ENCODE measurements at regions not wholly inside any gene's neighbourhood (a gene's known extent, or its start where the extent isn't known, plus 50 kb on each side); places are given as distances from the start of the nearest gene placed in this dataset.
"Not testable (repeated sequence)": the region's sequence is repeated elsewhere in the genome, so short reads cannot be mapped to it uniquely, and the experiment has no call there.

GRCh38 chr1:90864681-90865080, 147.6 kb upstream of the BARHL2 start:
- no peak for DNase-seq

GRCh38 chr1:90862782-90863181, 145.7 kb upstream of the BARHL2 start:
- no peak for DNase-seq

- DNase-seq = not testable (repeated sequence)
Measured at GRCh38 chr1:90861421-90861820, 144.3 kb upstream of the BARHL2 start.

- no peak for DNase-seq
Measured at GRCh38 chr1:90856463-90857007, 139.4 kb upstream of the BARHL2 start.

- DNase-seq = no peak
Measured at GRCh38 chr1:90854397-90854924, 137.4 kb upstream of the BARHL2 start.

GRCh38 chr1:90851711-90852050, 134.6 kb upstream of the BARHL2 start:
- DNase-seq = no peak

GRCh38 chr1:90850898-90851710, 134.0 kb upstream of the BARHL2 start:
- peak; percentile 42 for DNase-seq

- DNase-seq = no peak
Measured at GRCh38 chr1:90850181-90850897, 133.2 kb upstream of the BARHL2 start.

GRCh38 chr1:90841473-90841872, 124.4 kb upstream of the BARHL2 start:
- no peak for DNase-seq

GRCh38 chr1:90840352-90840751, 123.2 kb upstream of the BARHL2 start:
- DNase-seq = no peak

- DNase-seq = no peak
Measured at GRCh38 chr1:90839323-90839722, 122.2 kb upstream of the BARHL2 start.

- no peak for DNase-seq
Measured at GRCh38 chr1:90838720-90839119, 121.6 kb upstream of the BARHL2 start.

- no peak for DNase-seq
Measured at GRCh38 chr1:90837420-90837819, 120.3 kb upstream of the BARHL2 start.

- DNase-seq = no peak
Measured at GRCh38 chr1:90836345-90836679, 119.2 kb upstream of the BARHL2 start.

- no peak for DNase-seq
Measured at GRCh38 chr1:90835661-90836344, 118.7 kb upstream of the BARHL2 start.

GRCh38 chr1:90834886-90835660, 118.0 kb upstream of the BARHL2 start:
- DNase-seq = no peak

GRCh38 chr1:90834354-90834885, 117.3 kb upstream of the BARHL2 start:
- no peak for DNase-seq

- DNase-seq = no peak
Measured at GRCh38 chr1:90833466-90834110, 116.5 kb upstream of the BARHL2 start.

- no peak for DNase-seq
Measured at GRCh38 chr1:90831910-90832309, 114.8 kb upstream of the BARHL2 start.

- no peak for DNase-seq
Measured at GRCh38 chr1:90826834-90827233, 109.7 kb upstream of the BARHL2 start.

GRCh38 chr1:90826024-90826423, 108.9 kb upstream of the BARHL2 start:
- DNase-seq = no peak
